Ishikawa (cell line): ENCODE measurements at regions not wholly inside any gene's neighbourhood (a gene's known extent, or its start where the extent isn't known, plus 50 kb on each side); places are given as distances from the start of the nearest gene placed in this dataset.

Experiments used
- EGR1 ChIP-seq: IDR thresholded peaks from 2 replicates; pipeline ENCODE4 v1.6.1; 2012
- EP300 ChIP-seq: IDR thresholded peaks from 2 replicates; pipeline ENCODE4 v1.6.1; 2012; ENCODE audit warnings: borderline replicate concordance
- MAX ChIP-seq: IDR thresholded peaks from 2 replicates; pipeline ENCODE4 v1.6.1; 2012
- NFIC ChIP-seq: IDR thresholded peaks from 2 replicates; pipeline ENCODE4 v1.6.1; 2012
- RAD21 ChIP-seq: IDR thresholded peaks from 2 replicates; pipeline ENCODE4 v1.6.1; 2012; ENCODE audit warnings: low read depth
- TAF1 ChIP-seq: IDR thresholded peaks from 2 replicates; pipeline ENCODE4 v1.6.1; 2012; ENCODE audit warnings: low read depth, mild to moderate bottlenecking
- TEAD4 ChIP-seq: IDR thresholded peaks from 2 replicates; pipeline ENCODE4 v1.6.1; 2012
- TF ChIP-seq, protein P1 (sequence below): IDR thresholded peaks from 2 replicates; pipeline ENCODE4 v1.6.1; 2012

DNA sequence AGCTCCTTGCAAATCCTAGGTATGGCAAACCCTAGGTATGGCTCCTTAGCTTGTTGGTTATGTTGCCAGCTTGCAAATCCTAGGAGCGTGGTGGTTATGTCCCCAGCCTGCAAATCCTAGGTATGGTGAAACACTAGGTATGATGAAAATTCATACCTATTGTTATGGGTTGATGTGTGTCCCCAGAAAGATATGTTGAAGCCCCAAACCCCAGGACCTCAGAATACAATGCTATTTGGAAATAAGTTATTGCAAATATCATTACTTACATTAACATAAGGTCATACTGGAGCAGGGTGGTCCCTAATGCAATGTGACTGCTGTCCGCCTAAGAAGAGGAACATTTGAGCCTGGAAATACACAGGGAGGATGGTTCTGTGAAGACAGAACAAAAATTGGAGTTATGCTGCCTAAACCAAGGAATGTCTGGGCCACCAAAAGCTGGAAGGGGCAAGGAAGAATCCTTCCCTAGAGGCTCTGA is 220.8 kb downstream of the MYCN start:
- no peak for TF ChIP-seq EP300
- no peak for TF ChIP-seq EGR1
- no peak for TF ChIP-seq RAD21
- no peak for TF ChIP-seq TAF1
- TF ChIP-seq, protein P1, sequence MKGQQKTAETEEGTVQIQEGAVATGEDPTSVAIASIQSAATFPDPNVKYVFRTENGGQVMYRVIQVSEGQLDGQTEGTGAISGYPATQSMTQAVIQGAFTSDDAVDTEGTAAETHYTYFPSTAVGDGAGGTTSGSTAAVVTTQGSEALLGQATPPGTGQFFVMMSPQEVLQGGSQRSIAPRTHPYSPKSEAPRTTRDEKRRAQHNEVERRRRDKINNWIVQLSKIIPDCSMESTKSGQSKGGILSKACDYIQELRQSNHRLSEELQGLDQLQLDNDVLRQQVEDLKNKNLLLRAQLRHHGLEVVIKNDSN: no peak
- no peak for TF ChIP-seq MAX
- no peak for TF ChIP-seq TEAD4
- TF ChIP-seq NFIC: no peak
